Ishikawa (cell line): ENCODE measurements at regions not wholly inside any gene's neighbourhood (a gene's known extent, or its start where the extent isn't known, plus 50 kb on each side); places are given as distances from the start of the nearest gene placed in this dataset.

Experiments used
- CREB1 ChIP-seq: IDR thresholded peaks from 2 replicates; pipeline ENCODE4 v1.6.1; 2012; ENCODE audit warnings: low read depth
- EGR1 ChIP-seq: IDR thresholded peaks from 2 replicates; pipeline ENCODE4 v1.6.1; 2012
- EP300 ChIP-seq: IDR thresholded peaks from 2 replicates; pipeline ENCODE4 v1.6.1; 2012; ENCODE audit warnings: borderline replicate concordance
- FOXM1 ChIP-seq: IDR thresholded peaks from 2 replicates; pipeline ENCODE4 v1.6.1; 2012; ENCODE audit warnings: low read depth, borderline replicate concordance
- MAX ChIP-seq: IDR thresholded peaks from 2 replicates; pipeline ENCODE4 v1.6.1; 2012
- NFIC ChIP-seq: IDR thresholded peaks from 2 replicates; pipeline ENCODE4 v1.6.1; 2012
- RAD21 ChIP-seq: IDR thresholded peaks from 2 replicates; pipeline ENCODE4 v1.6.1; 2012; ENCODE audit warnings: low read depth
- TAF1 ChIP-seq: IDR thresholded peaks from 2 replicates; pipeline ENCODE4 v1.6.1; 2012; ENCODE audit warnings: low read depth, mild to moderate bottlenecking
- TCF12 ChIP-seq: IDR thresholded peaks from 2 replicates; pipeline ENCODE4 v1.6.1; 2012; ENCODE audit warnings: low read depth
- TEAD4 ChIP-seq: IDR thresholded peaks from 2 replicates; pipeline ENCODE4 v1.6.1; 2012
- YY1 ChIP-seq: IDR thresholded peaks from 2 replicates; pipeline ENCODE4 v1.6.1; 2012; ENCODE audit warnings: low read depth
- ZBTB7A ChIP-seq: IDR thresholded peaks from 2 replicates; pipeline ENCODE4 v1.6.1; 2012; ENCODE audit warnings: low read depth
- TF ChIP-seq, protein P1 (sequence below): IDR thresholded peaks from 2 replicates; pipeline ENCODE4 v1.6.1; 2012; ENCODE audit warnings: low read depth, mild to moderate bottlenecking

DNA sequence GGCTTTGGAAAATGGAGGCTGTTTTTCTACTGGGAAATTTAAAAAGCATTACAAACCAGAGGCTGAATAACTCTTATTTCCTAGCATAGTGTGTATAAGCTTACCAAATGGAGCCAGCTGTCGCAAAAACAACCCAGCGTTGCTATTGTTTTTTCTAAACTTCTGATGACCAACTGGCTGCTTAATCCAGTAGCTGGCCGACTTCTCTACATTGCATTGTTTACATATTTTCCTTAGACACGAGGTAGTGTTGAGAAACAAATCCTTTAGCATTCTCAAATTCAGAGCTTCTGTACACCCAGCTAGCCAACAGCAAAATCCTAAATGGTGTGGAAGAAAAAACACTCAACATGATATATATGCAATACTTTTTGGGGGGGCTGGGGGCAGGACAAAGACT, 161.0 kb upstream of the ADAMTS9 start:
- TF ChIP-seq TEAD4 (no peak), TAF1 (no peak), EP300 (no peak), YY1 (no peak), FOXM1 (no peak), RAD21 (no peak), ZBTB7A (no peak), MAX (no peak), NFIC (no peak), TCF12 (no peak), EGR1 (no peak), CREB1 (no peak)
- TF ChIP-seq, protein P1, sequence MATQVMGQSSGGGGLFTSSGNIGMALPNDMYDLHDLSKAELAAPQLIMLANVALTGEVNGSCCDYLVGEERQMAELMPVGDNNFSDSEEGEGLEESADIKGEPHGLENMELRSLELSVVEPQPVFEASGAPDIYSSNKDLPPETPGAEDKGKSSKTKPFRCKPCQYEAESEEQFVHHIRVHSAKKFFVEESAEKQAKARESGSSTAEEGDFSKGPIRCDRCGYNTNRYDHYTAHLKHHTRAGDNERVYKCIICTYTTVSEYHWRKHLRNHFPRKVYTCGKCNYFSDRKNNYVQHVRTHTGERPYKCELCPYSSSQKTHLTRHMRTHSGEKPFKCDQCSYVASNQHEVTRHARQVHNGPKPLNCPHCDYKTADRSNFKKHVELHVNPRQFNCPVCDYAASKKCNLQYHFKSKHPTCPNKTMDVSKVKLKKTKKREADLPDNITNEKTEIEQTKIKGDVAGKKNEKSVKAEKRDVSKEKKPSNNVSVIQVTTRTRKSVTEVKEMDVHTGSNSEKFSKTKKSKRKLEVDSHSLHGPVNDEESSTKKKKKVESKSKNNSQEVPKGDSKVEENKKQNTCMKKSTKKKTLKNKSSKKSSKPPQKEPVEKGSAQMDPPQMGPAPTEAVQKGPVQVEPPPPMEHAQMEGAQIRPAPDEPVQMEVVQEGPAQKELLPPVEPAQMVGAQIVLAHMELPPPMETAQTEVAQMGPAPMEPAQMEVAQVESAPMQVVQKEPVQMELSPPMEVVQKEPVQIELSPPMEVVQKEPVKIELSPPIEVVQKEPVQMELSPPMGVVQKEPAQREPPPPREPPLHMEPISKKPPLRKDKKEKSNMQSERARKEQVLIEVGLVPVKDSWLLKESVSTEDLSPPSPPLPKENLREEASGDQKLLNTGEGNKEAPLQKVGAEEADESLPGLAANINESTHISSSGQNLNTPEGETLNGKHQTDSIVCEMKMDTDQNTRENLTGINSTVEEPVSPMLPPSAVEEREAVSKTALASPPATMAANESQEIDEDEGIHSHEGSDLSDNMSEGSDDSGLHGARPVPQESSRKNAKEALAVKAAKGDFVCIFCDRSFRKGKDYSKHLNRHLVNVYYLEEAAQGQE, result no peak
